ENCODE measurements at regions not wholly inside any gene's neighbourhood (a gene's known extent, or its start where the extent isn't known, plus 50 kb on each side); places are given as distances from the start of the nearest gene placed in this dataset.
"Not testable (repeated sequence)": the region's sequence is repeated elsewhere in the genome, so short reads cannot be mapped to it uniquely, and the experiment has no call there.

GRCh38 chr14:42517806-42518500 lies 911.3 kb downstream of the LRFN5 start:
- no peak for DNase-seq (ENCODE audit: low spot score)

DNA sequence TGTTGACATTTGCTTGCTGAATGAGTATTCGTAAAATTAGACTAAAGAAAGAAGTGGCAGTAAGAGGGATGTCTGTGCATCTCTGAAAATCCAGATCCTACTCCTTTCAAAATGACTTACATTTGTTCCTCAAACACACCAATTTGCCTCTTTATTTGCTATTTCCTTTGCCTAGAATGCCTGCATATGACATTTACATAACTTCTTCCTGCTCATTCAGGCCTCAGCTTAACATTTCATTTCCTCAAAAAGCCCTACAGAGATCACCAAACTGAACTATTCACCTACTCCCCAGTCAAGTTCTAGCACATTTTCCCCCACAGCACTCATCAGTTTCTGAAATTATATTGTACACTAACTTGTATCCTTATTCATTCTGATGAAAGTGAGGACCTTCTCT lies 907.2 kb downstream of the LRFN5 start:
- DNase-seq (ENCODE audit: low spot score), result no peak

- DNase-seq (ENCODE audit: low spot score), result no peak
Observed at GRCh38 chr14:42510071-42510470, 903.4 kb downstream of the LRFN5 start.

DNA sequence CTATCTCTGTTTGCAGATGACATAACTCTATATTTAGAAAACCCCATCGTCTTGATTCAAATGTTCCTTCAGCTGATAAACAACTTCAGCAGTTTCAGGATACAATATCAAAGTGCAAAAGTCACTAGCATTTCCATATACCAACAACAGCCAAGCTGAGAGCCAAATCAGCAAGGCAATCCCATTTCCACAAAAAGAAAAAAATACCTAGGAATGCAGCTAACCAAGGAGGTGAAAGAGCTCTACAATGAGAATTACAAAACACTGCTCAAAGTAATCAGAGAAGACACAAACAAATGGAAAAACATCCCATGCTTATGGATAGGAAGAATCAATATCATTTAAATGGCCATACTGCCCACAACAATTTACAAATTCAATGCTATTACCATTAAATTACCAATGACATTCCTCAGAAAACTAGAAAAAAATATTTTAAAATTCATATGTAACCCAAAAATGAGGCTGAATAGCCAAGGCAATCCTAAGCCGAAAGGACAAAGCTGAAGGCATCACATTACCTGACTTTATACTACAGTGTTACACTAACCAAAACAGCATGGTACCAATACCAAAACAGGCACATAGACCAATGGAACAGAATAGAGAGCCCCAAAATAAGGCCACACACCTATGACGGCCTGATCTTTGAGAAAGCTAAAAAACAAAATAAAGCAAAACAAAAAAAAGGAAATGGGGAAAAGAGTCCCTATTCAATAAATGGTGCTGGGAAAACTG lies 901.7 kb downstream of the LRFN5 start:
- DNase-seq (ENCODE audit: low spot score), result no peak

- no peak for DNase-seq (ENCODE audit: low spot score)
Observed at GRCh38 chr14:42504433-42504832, 897.8 kb downstream of the LRFN5 start.

GRCh38 chr14:42499137-42499536 lies 892.5 kb downstream of the LRFN5 start:
- no peak for DNase-seq (ENCODE audit: low spot score)

GRCh38 chr14:42490536-42490935 lies 883.9 kb downstream of the LRFN5 start:
- DNase-seq (ENCODE audit: low spot score), result no peak

- DNase-seq (ENCODE audit: low spot score), result no peak
Observed at GRCh38 chr14:42488965-42489364, 882.3 kb downstream of the LRFN5 start.

DNA sequence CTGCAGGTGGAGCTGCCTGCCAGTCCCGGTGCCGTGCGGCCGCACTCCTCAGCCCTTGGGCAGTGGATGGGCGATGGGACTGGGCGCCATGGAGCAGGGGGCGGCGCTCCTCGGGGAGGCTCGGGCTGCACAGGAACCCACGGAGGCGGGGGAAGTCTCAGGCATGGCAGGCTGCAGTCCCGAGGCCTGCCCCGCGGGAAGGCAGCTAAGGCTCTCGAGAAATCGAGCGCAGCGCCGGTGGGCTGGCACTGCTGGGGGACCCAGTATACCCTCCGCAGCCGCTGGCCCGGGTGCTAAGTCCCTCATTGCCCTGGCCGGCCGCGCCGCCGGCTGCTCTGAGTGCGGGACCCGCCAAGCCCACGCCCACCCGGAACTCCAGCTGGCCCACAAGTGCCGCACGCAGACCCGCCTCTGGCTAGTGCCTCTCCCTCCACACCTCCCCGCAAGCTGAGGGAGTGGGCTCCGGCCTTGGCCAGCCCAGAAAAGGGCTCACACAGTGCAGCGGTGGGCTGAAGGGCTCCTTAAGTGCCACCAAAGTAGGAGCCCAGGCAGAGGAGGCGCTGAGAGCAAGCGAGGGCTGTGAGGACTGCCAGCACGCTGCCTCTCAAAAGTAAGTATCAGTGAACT lies 875.8 kb downstream of the LRFN5 start:
- DNase-seq (ENCODE audit: low spot score), result not testable (repeated sequence)

DNA sequence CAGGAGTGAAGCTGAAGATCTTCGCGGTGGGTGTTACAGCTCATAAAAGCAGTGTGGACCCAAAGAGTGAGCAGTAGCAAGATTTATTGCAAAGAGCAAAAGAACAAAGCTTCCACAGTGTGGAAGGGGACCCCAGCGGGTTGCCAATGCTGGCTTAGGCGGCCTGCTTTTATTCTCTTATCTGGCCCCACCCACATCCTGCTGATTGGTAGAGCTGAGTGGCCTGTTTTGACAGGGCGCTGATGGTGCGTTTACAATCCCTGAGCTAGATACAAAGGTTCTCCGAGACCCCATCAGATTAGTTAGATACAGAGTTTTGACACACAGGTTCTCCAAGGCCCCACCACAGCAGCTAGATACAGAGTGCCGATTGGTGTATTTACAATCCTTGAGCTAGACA lies 875.0 kb downstream of the LRFN5 start:
- DNase-seq (ENCODE audit: low spot score), result not testable (repeated sequence)

DNA sequence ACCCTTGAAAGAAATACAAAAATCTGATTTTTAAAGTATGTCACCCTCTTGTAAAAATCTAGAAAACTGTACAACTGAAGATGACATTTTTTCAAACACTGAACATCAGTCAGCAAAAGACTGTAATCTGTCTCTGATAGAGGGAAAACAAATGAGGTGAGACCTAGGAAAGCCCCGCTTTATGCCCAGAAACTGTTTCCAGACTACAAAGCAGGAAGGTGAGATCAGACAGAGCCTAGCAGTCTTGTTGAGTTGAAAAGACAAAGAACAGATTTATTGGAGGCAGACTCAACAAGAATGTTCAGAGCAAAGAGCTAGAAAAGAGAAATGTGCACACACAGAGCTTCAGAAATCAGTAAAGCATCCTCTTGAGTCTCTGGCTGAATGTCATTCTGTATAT lies 873.6 kb downstream of the LRFN5 start:
- DNase-seq (ENCODE audit: low spot score), result no peak

DNA sequence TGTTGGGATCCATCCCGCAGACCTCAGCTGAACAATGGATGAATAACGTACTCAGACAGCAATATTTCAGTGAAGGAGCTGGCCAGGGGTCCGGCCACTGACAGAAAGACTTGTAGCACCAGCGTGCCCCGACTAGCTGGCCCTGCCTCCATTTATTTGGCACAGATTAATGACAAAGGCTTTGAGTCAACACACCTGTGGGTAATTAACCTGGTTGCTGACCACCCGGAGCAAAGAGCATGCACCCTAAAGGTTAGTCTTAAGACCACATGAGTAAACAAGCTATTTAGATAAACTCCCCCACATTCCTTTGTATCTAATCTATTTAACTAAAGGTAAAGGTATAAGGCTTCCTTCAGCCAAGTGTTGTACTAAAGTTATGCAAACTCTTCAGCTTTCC lies 868.6 kb downstream of the LRFN5 start:
- no peak for DNase-seq (ENCODE audit: low spot score)

DNA sequence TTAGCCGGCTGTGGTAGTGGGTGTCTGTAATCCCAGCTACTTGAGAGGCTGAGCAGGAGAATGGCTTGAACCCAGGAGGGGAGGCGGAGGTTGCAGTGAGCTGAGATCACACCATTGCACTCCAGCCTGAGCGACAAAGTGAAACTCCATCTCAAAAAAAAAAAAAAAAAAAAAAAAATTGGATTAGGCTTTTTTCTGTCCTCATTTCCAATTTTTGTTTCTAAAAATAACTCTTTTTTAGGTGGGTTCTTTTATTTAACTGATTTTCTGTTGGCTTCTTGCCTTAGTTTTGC lies 863.7 kb downstream of the LRFN5 start:
- DNase-seq (ENCODE audit: low spot score), result no peak

DNA sequence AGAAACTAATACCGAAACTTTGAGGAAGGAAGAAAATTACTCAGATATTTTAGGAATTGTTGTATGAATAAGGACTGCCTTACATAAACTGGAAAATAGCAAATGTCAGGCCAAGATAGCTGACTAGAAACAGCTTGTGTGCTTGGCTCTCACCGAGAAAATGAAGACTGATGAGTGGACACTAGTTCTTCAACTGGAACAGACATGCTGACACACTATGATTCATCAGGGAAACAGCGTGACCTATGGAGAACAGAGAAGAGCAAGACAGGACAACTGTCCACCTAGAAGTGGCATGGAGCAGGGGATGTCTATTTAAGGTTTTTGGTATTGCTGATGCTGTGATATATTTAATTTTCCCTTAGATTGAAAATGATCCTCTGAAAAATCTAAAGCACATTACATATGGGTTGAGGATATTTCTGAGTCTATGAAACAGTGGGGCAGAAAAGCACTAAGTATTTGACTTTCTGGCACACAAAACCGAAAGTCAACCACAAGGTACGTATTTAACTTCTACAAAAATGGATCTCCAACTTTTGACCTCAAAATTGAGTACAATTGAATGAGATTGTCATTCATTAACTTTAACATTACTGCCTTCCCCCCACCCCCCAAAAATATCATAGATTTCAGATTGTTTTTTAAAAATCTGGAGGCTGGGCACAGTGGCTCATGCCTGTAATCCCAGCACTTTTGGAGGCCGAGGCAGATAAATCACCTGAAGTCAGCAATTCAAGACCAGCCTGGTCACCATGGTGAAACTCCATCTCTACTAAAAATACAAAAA lies 863.2 kb downstream of the LRFN5 start:
- DNase-seq (ENCODE audit: low spot score), result no peak

GRCh38 chr14:42460673-42461072 lies 854.0 kb downstream of the LRFN5 start:
- DNase-seq (ENCODE audit: low spot score), result no peak

GRCh38 chr14:42459171-42459685 lies 852.6 kb downstream of the LRFN5 start:
- no peak for DNase-seq (ENCODE audit: low spot score)

GRCh38 chr14:42441615-42442014 lies 834.9 kb downstream of the LRFN5 start:
- DNase-seq (ENCODE audit: low spot score), result no peak

DNA sequence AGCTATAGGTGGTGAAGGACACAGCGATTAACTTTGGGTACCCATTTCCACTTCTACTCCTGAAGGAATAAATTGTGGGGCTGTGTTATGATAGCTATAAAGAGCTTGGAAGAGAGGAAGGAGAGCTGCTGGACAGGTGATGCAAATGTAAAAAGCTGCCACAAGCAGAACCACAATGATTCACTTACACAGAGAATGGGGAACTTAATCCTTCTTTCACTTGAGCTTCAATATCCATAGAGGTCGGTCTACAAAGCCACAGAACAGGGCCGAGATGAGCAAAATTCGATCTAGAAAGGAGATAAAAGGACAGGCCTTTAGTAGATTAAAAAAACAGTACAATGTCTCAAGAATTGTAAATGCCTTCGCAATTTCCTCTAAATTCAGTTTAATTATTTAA lies 831.1 kb downstream of the LRFN5 start:
- DNase-seq (ENCODE audit: low spot score), result no peak

DNA sequence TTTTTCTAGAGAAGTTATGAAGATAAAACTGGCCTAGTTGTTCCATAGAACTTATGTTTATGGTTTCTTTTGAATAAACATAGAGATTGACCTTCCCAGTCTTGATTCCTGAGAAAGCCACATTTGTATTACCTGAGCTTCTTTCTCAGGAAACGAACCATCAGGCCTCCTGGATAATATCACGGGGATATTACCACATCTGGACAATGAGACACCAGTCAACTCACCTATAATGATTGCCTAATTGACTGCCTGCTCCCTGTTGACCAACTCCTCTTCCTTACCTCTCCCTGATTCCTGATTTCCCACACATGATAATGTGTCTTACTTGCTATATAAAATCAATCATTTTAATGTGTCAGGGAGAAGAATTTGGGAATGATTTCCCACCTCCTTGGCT lies 822.7 kb downstream of the LRFN5 start:
- no peak for DNase-seq (ENCODE audit: low spot score)

- DNase-seq (ENCODE audit: low spot score), result no peak
Observed at GRCh38 chr14:42428996-42429395, 822.3 kb downstream of the LRFN5 start.

DNA sequence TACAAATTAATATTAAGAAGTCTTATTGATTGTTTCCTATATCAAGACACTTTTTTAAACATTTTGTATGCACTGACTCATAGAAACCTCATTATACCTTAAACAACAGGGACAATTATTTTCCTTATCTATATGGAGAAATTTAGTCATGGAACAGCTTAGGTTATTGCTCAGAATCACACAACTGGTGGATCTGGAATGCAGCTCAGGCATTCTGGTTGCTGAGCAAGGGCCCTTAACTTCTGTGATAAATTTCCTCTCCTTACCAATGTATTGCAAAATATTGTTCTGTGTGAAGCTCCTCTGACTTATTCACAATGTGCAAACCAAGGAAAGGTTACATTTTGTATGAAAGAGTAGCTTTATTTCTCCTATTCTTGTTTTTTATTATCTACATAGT lies 817.8 kb downstream of the LRFN5 start:
- no peak for DNase-seq (ENCODE audit: low spot score)

DNA sequence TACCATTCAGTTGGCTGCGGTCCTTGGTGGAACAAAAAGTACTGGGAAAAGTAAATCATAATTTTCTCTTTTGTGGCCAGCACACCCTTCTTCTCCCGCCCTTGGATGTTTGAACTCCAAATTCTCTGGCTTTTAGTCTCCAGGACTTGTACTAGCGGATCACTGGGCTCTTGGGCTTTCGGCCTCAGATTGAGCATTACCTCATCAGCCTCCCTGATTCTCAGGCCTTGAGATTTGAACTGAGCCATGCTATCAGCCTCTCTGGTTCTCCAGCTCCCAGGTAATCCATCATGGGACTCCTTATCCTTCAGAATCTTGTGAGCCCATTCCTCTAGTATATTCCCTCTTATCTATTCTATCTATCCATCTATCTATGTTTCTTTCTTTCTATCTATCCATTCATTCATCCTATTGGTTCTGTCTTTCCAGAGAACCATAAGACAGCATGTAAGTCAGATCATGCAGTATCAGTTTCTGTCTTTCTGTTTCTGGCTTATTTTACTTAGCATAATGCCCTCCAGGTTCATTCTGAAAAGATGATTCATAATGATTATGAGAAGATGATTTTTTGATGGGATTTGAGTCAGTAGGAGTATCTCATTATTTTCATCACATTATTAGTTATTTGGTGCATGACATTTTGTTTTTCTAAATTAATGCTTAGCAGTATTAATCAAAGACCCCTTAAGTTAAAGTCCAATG lies 814.9 kb downstream of the LRFN5 start:
- DNase-seq (ENCODE audit: low spot score), result no peak
